Left lung (tissue), 4 donors: ENCODE measurements at regions not wholly inside any gene's neighbourhood (a gene's known extent, or its start where the extent isn't known, plus 50 kb on each side); places are given as distances from the start of the nearest gene placed in this dataset.
A peak's percentile ranks its signal among the peaks of the same experiment; 100 is the strongest.

Source experiments
- ATAC-seq: fragments of 200-7000 bp; cut with Tn5 transposase; one replicate; pipeline ENCODE4 v1.9.1; 2020; ENCODE audit warnings: moderate library complexity
- DNase-seq, 4 donors: peaks; one replicate each; pipeline ENCODE4 v3.0.0-alpha.2; 2013 to 2020
- H3K27ac ChIP-seq, 2 donors: fragments of 200-600 bp; sonication (generic) in 1 of 2; one replicate each; pipeline versions ENCODE4 v1.5.0 to v1.8.0; 2020 to 2021
- H3K27me3 ChIP-seq, 2 donors: fragments of 200-600 bp; sonication (generic) in 1 of 2; one replicate each; pipeline versions ENCODE4 v1.5.0 to v1.8.0; 2020 to 2021
- H3K36me3 ChIP-seq, 2 donors: fragments of 200-600 bp; sonication (generic) in 1 of 2; one replicate each; pipeline versions ENCODE4 v1.5.0 to v1.8.0; 2020 to 2021
- H3K4me1 ChIP-seq, 2 donors: fragments of 200-600 bp; one replicate each; pipeline ENCODE4 v1.8.0; 2021
- H3K4me3 ChIP-seq, 2 donors: fragments of 200-600 bp; sonication (generic) in 1 of 2; one replicate each; pipeline versions ENCODE4 v1.5.0 to v1.8.0; 2020 to 2021; ENCODE audit warnings: mild to moderate bottlenecking in 1 of 2
- H3K9me3 ChIP-seq, 2 donors: fragments of 200-600 bp; sonication (generic) in 1 of 2; one replicate each; pipeline versions ENCODE4 v1.5.0 to v1.8.0; 2020 to 2021
- intact Hi-C, 2 donors: fragments of 100-400 bp; cut with DNase I; formaldehyde crosslinking; loops; one replicate each; pipeline versions ENCODE4 v1.11.2 to v1.14.2; 2022
- TF ChIP-seq, protein P1 (sequence below), 2 donors: fragments of 200-600 bp; sonication (generic) in 1 of 2; IDR thresholded peaks; one replicate each; pipeline versions ENCODE4 v1.5.0 to v1.8.0; 2021; ENCODE audit warnings: antibody characterized with exemption in 2 of 2
- donor health status: DM: no; HTN: yes; CAD: no.
- donor health status: DM: no; HTN: no; CAD: no.

DNA sequence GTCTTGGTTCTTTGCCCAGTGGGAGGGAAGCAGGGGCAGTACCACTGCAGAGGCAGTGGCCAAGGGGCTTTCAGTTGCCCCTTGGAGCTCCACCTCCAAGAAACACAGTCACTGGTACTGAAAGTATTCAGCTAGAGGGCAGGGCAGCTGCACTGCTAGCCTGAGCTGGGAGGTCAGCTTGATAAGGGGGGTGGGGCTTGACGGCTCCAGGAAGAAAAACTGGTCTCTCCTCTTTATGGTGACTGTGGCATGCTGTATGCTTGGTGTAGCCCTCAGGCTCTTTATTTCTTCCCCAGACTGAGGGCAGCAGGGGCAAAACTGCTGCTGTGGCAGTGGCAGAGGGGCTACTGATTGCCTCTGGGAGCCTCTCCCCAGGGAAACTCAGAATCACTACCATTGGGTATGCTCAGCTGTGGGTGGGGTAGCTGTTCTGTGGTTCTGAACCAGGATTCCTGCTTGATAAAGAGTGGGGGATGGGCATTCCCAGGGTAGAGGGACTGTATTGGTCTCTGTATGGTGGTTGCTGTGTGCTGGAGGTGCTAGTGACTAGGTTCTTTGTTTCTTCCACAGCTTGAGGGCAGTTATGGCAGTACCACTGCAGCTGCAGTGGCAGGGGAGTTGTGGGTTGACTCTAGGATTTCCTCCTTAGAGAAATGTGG is 134.6 kb upstream of the SCN7A start:
- H3K4me3 ChIP-seq = no peak overlapping the region
- H3K27me3 ChIP-seq = no peaks in the 10 kb centered on the region
- peaks cover 0 to 7% of the 10 kb centered on the region in 2 donors for H3K9me3 ChIP-seq
- no peaks in the 10 kb centered on the region for H3K36me3 ChIP-seq
- peak; percentile 65 for ATAC-seq
- H3K27ac ChIP-seq = no peak overlapping the region
- TF ChIP-seq, protein P1, sequence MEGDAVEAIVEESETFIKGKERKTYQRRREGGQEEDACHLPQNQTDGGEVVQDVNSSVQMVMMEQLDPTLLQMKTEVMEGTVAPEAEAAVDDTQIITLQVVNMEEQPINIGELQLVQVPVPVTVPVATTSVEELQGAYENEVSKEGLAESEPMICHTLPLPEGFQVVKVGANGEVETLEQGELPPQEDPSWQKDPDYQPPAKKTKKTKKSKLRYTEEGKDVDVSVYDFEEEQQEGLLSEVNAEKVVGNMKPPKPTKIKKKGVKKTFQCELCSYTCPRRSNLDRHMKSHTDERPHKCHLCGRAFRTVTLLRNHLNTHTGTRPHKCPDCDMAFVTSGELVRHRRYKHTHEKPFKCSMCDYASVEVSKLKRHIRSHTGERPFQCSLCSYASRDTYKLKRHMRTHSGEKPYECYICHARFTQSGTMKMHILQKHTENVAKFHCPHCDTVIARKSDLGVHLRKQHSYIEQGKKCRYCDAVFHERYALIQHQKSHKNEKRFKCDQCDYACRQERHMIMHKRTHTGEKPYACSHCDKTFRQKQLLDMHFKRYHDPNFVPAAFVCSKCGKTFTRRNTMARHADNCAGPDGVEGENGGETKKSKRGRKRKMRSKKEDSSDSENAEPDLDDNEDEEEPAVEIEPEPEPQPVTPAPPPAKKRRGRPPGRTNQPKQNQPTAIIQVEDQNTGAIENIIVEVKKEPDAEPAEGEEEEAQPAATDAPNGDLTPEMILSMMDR (IDR thresholded peaks at IDR 0.05) = no peak
- intact Hi-C loops = no loop called here
- DNase-seq = no peak
- no peaks in the 10 kb centered on the region for H3K4me1 ChIP-seq

DNA sequence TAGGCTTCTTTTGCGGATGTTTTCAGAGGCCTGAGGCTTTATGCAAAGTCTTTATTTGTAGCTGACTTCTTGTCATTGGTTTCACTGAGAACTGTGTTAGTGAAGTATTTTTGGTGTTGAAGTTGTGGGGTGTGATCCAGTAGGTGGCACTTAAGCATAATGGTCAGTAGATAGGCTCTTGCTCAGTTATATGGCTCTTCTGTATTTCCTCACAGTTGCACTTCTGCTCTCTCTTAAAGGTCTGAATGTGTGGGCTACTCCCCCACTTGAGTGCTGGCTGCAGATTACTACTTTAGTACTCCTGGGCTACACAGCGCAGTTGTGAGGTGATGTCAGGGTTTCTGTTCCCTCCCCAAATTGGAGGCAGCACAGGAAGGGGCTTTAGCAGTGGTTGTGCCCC is 133.8 kb upstream of the SCN7A start:
- Histone ChIP-seq H3K27me3 (no peaks in the 10 kb centered on the region), H3K9me3 (peaks cover 0 to 9% of the 10 kb centered on the region in 2 donors), H3K4me3 (no peak overlapping the region), H3K27ac (no peak overlapping the region), H3K36me3 (no peaks in the 10 kb centered on the region), H3K4me1 (no peaks in the 10 kb centered on the region)
- TF ChIP-seq, protein P1 (IDR thresholded peaks at IDR 0.05) = no peak
- intact Hi-C loops = no loop called here
- ATAC-seq = peak; percentile 80
- DNase-seq = no peak

DNA sequence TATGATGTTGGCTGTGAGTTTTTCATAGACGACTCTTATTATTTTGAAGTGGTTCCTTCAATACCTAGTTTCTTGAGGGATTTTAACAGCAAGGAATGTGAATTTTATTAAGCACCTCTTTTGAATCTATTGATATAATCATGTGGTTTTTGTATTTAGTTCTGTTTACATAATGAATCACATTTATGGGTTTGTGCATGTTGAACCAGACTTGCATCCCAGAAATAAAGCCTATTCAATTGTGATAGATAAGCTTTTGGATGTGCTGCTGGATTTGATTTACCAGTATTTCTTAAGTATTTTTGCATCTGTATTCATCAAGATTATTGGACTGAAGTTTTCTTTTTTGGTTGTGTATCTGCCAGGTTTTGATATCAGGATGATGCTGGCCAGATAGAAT is 131.6 kb upstream of the SCN7A start:
- Histone ChIP-seq H3K9me3 (peaks cover 0 to 9% of the 10 kb centered on the region in 2 donors), H3K4me3 (no peak overlapping the region), H3K27ac (no peak overlapping the region), H3K36me3 (no peaks in the 10 kb centered on the region), H3K27me3 (no peaks in the 10 kb centered on the region), H3K4me1 (no peaks in the 10 kb centered on the region)
- DNase-seq (no peak), ATAC-seq (no peak)
- intact Hi-C loops = no loop called here
- TF ChIP-seq, protein P1 (IDR thresholded peaks at IDR 0.05) = no peak

DNA sequence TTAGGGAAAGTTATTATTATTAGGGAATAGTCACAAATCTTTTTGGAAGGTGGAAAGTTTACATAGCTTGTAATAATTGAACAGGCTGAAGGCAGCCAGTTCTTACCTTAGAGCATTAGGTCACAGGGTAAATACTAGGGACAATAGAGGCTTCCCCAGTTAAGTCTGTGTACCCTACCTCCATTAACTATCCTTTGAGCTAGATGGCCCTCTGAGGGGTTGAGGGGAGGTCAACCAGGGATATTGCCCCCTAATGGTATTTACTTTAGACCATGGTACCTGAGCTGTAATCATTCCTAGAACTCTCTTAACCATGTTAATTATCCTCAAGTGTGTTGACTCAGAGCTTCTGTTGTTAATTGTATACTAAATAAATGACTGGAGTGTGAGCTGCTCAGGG is 120.5 kb upstream of the SCN7A start:
- Histone ChIP-seq H3K4me1 (no peaks in the 10 kb centered on the region), H3K36me3 (no peaks in the 10 kb centered on the region), H3K27ac (no peak overlapping the region), H3K9me3 (peaks cover 0 to 8% of the 10 kb centered on the region in 2 donors), H3K4me3 (no peak overlapping the region), H3K27me3 (peaks cover 0 to 5% of the 10 kb centered on the region in 2 donors)
- intact Hi-C loops = no loop called here
- peak; percentile 22 for ATAC-seq
- TF ChIP-seq, protein P1 (IDR thresholded peaks at IDR 0.05) = no peak
- DNase-seq = no peak

DNA sequence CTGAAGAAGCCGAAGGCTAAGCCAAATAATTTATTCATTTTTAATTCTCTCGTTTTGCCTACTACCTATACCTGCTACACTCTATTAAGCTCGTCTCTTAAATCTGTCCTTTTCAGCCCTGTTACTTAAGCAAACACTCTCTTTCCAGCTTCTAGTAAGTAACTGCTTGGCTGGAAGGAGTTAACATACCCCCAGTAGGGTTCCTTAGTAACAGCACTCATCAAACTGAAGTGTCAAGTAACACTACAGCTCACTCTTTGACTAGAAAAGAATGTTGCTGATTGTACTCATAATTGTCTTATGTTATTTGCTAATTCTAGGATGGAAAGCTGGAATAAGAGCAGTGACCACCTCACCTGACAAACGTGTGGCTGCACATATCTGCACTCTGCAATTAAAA is 120.0 kb upstream of the SCN7A start:
- intact Hi-C loops = no loop called here
- Histone ChIP-seq H3K36me3 (no peaks in the 10 kb centered on the region), H3K27me3 (peaks cover 0 to 5% of the 10 kb centered on the region in 2 donors), H3K27ac (no peak overlapping the region), H3K4me3 (no peak overlapping the region), H3K9me3 (peaks cover 0 to 8% of the 10 kb centered on the region in 2 donors), H3K4me1 (no peaks in the 10 kb centered on the region)
- peak; percentile 61 for ATAC-seq
- TF ChIP-seq, protein P1 (IDR thresholded peaks at IDR 0.05) = no peak
- DNase-seq = peak in 1 of 4 donors; percentile 12
